Neural cell (in vitro differentiated cells): ENCODE measurements at regions not wholly inside any gene's neighbourhood (a gene's known extent, or its start where the extent isn't known, plus 50 kb on each side); places are given as distances from the start of the nearest gene placed in this dataset.

Experiments used
- H2AFZ ChIP-seq: fragments of 200-600, 300-800 bp; sonication (generic), shearing (Covaris generic); 2 replicates; pipeline ENCODE4 v1.6.0; 2014; ENCODE audit warnings: low read depth, mild to moderate bottlenecking, antibody characterized with exemption, low read length, moderate library complexity
- H3F3A ChIP-seq: fragments of 200-600 bp; shearing (Covaris generic); 2 replicates; pipeline ENCODE4 v1.6.1; 2016; ENCODE audit warnings: mild to moderate bottlenecking, moderate library complexity, mixed read lengths, antibody characterized with exemption, low read length; ENCODE audit not compliant: insufficient read depth, poor library complexity, severe bottlenecking
- H3K27ac ChIP-seq: fragments of 200-600, 300-800 bp; sonication (generic), shearing (Covaris generic); 2 replicates; pipeline ENCODE4 v1.5.1; 2014; ENCODE audit warnings: mild to moderate bottlenecking, low read length, moderate library complexity
- H3K27me3 ChIP-seq: fragments of 300-800, 200-600 bp; sonication (generic), shearing (Covaris generic); 2 replicates; pipeline ENCODE4 v1.6.0; 2014; ENCODE audit warnings: mild to moderate bottlenecking, low read depth, low read length, moderate library complexity; ENCODE audit not compliant: insufficient read depth
- H3K36me3 ChIP-seq: fragments of 300-800, 200-600 bp; sonication (generic), shearing (Covaris generic); 2 replicates; pipeline ENCODE4 v1.5.1; 2014; ENCODE audit warnings: mild to moderate bottlenecking, antibody characterized with exemption, low read length, moderate library complexity; ENCODE audit not compliant: insufficient read depth
- H3K4me2 ChIP-seq: fragments of 300-800, 200-600 bp; sonication (generic), shearing (Covaris generic); 2 replicates; pipeline ENCODE4 v1.6.0; 2014; ENCODE audit warnings: mild to moderate bottlenecking, low read length
- H3K4me3 ChIP-seq: fragments of 300-800, 200-600 bp; sonication (generic), shearing (Covaris generic); 2 replicates; pipeline ENCODE4 v1.5.1; 2014; ENCODE audit warnings: mild to moderate bottlenecking, low read length, moderate library complexity
- H3K79me2 ChIP-seq: fragments of 200-600 bp; shearing (Covaris generic); replicated peaks from 2 replicates; pipeline ENCODE4 v1.6.0; 2014; ENCODE audit warnings: mild to moderate bottlenecking, low read length, moderate library complexity; ENCODE audit not compliant: insufficient read depth
- H3K9ac ChIP-seq: fragments of 300-800, 200-600 bp; sonication (generic), shearing (Covaris generic); 2 replicates; pipeline ENCODE4 v1.6.1; 2016; ENCODE audit warnings: mild to moderate bottlenecking, low read length, mixed read lengths
- H3K9me2 ChIP-seq: fragments of 200-600 bp; shearing (Covaris generic); 2 replicates; pipeline ENCODE4 v1.6.1; 2016; ENCODE audit warnings: mild to moderate bottlenecking, low read length, mixed read lengths; ENCODE audit not compliant: insufficient read depth
- H3K9me3 ChIP-seq: fragments of 200-600, 300-800 bp; sonication (generic), shearing (Covaris generic); 2 replicates; pipeline ENCODE4 v1.6.1; 2016; ENCODE audit warnings: mild to moderate bottlenecking, mixed run types, low read length, moderate library complexity, mixed read lengths
- H4K20me1 ChIP-seq: fragments of 200-600 bp; shearing (Covaris generic); 2 replicates; pipeline ENCODE4 v1.6.1; 2016; ENCODE audit warnings: mild to moderate bottlenecking, mixed run types; ENCODE audit not compliant: insufficient read depth
- EP300 ChIP-seq: fragments of 450-650 bp; conservative IDR thresholded peaks from 2 replicates; pipeline ENCODE4 v1.6.1; 2014; ENCODE audit warnings: antibody characterized with exemption, mild to moderate bottlenecking, moderate library complexity; ENCODE audit not compliant: poor library complexity, severe bottlenecking
- EZH2 ChIP-seq: fragments of 200-600, 300-800 bp; shearing (Covaris generic), sonication (generic); IDR thresholded peaks from 2 replicates; pipeline ENCODE4 v1.6.1; 2014; ENCODE audit warnings: antibody characterized with exemption, low read length, borderline replicate concordance, mild to moderate bottlenecking; ENCODE audit not compliant: insufficient read depth, poor library complexity, severe bottlenecking
- MXI1 ChIP-seq: fragments of 450-650 bp; conservative IDR thresholded peaks from 2 replicates; pipeline ENCODE4 v1.6.1; 2014; ENCODE audit warnings: antibody characterized with exemption, mild to moderate bottlenecking; ENCODE audit not compliant: poor library complexity, severe bottlenecking
- POLR2AphosphoS5 ChIP-seq: IDR thresholded peaks from 2 replicates; pipeline ENCODE4 v1.6.1; 2012
- RAD21 ChIP-seq: fragments of 450-650 bp; conservative IDR thresholded peaks from 2 replicates; pipeline ENCODE4 v1.6.1; 2014; ENCODE audit warnings: antibody characterized with exemption, mild to moderate bottlenecking, moderate library complexity
- SMC3 ChIP-seq: fragments of 450-650 bp; conservative IDR thresholded peaks from 2 replicates; pipeline ENCODE4 v1.6.1; 2014; ENCODE audit warnings: antibody characterized with exemption, mild to moderate bottlenecking, moderate library complexity; ENCODE audit not compliant: poor library complexity
- TAF1 ChIP-seq: IDR thresholded peaks from 2 replicates; pipeline ENCODE4 v1.6.1; 2012; ENCODE audit warnings: low read depth
- TF ChIP-seq, protein P1 (sequence below): IDR thresholded peaks from 2 replicates; pipeline ENCODE4 v1.6.1; 2012; ENCODE audit warnings: borderline replicate concordance
- TF ChIP-seq, protein P2 (sequence below): fragments of 450-650 bp; IDR thresholded peaks from 2 replicates; pipeline ENCODE4 v1.5.1; 2014; ENCODE audit warnings: antibody characterized with exemption, mild to moderate bottlenecking, moderate library complexity; ENCODE audit not compliant: poor library complexity, severe bottlenecking

GRCh38 chr11:26134481-26135355 lies 197.2 kb upstream of the ANO3 start:
- H3K9me3 ChIP-seq = no peaks in the 10 kb centered on the region
- no peaks in the 10 kb centered on the region for H3K27me3 ChIP-seq
- H3K36me3 ChIP-seq = no peaks in the 10 kb centered on the region
- TF ChIP-seq, protein P1, sequence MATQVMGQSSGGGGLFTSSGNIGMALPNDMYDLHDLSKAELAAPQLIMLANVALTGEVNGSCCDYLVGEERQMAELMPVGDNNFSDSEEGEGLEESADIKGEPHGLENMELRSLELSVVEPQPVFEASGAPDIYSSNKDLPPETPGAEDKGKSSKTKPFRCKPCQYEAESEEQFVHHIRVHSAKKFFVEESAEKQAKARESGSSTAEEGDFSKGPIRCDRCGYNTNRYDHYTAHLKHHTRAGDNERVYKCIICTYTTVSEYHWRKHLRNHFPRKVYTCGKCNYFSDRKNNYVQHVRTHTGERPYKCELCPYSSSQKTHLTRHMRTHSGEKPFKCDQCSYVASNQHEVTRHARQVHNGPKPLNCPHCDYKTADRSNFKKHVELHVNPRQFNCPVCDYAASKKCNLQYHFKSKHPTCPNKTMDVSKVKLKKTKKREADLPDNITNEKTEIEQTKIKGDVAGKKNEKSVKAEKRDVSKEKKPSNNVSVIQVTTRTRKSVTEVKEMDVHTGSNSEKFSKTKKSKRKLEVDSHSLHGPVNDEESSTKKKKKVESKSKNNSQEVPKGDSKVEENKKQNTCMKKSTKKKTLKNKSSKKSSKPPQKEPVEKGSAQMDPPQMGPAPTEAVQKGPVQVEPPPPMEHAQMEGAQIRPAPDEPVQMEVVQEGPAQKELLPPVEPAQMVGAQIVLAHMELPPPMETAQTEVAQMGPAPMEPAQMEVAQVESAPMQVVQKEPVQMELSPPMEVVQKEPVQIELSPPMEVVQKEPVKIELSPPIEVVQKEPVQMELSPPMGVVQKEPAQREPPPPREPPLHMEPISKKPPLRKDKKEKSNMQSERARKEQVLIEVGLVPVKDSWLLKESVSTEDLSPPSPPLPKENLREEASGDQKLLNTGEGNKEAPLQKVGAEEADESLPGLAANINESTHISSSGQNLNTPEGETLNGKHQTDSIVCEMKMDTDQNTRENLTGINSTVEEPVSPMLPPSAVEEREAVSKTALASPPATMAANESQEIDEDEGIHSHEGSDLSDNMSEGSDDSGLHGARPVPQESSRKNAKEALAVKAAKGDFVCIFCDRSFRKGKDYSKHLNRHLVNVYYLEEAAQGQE = no peak
- TF ChIP-seq EZH2 (no peak), TAF1 (no peak), POLR2AphosphoS5 (no peak), MXI1 (no peak), SMC3 (peak; percentile 86), EP300 (peak; percentile 17), RAD21 (peak; percentile 90)
- TF ChIP-seq, protein P2, sequence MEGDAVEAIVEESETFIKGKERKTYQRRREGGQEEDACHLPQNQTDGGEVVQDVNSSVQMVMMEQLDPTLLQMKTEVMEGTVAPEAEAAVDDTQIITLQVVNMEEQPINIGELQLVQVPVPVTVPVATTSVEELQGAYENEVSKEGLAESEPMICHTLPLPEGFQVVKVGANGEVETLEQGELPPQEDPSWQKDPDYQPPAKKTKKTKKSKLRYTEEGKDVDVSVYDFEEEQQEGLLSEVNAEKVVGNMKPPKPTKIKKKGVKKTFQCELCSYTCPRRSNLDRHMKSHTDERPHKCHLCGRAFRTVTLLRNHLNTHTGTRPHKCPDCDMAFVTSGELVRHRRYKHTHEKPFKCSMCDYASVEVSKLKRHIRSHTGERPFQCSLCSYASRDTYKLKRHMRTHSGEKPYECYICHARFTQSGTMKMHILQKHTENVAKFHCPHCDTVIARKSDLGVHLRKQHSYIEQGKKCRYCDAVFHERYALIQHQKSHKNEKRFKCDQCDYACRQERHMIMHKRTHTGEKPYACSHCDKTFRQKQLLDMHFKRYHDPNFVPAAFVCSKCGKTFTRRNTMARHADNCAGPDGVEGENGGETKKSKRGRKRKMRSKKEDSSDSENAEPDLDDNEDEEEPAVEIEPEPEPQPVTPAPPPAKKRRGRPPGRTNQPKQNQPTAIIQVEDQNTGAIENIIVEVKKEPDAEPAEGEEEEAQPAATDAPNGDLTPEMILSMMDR = peak; percentile 84
- H3K4me2 ChIP-seq = no peak overlapping the region
- H4K20me1 ChIP-seq = no peaks in the 10 kb centered on the region
- no peak overlapping the region for H3K4me3 ChIP-seq
- no peaks in the 10 kb centered on the region for H3K9me2 ChIP-seq
- H3F3A ChIP-seq = no peaks in the 10 kb centered on the region
- peak overlapping the region; percentile 57 for H3K27ac ChIP-seq
- H3K79me2 ChIP-seq = no peaks in the 10 kb centered on the region
- H2AFZ ChIP-seq = no peak overlapping the region
- H3K9ac ChIP-seq = no peak overlapping the region

GRCh38 chr11:26137651-26138050 lies 194.3 kb upstream of the ANO3 start:
- H2AFZ ChIP-seq = no peak overlapping the region
- no peak overlapping the region for H3K9ac ChIP-seq
- H3K27ac ChIP-seq = no peak overlapping the region
- H4K20me1 ChIP-seq = no peaks in the 10 kb centered on the region
- H3F3A ChIP-seq = no peaks in the 10 kb centered on the region
- no peak overlapping the region for H3K4me3 ChIP-seq
- no peaks in the 10 kb centered on the region for H3K27me3 ChIP-seq
- H3K9me3 ChIP-seq = no peaks in the 10 kb centered on the region
- TF ChIP-seq POLR2AphosphoS5 (no peak), RAD21 (no peak), TAF1 (no peak), MXI1 (no peak), SMC3 (no peak), EP300 (no peak), EZH2 (no peak)
- TF ChIP-seq, protein P2 = no peak
- TF ChIP-seq, protein P1 = no peak
- H3K36me3 ChIP-seq = no peaks in the 10 kb centered on the region
- H3K79me2 ChIP-seq = no peaks in the 10 kb centered on the region
- no peak overlapping the region for H3K4me2 ChIP-seq
- H3K9me2 ChIP-seq = no peaks in the 10 kb centered on the region
